Activated CD4-positive, CD25-positive, alpha-beta regulatory T cell (primary cell): ENCODE measurements at regions not wholly inside any gene's neighbourhood (a gene's known extent, or its start where the extent isn't known, plus 50 kb on each side); places are given as distances from the start of the nearest gene placed in this dataset.
"Not testable (repeated sequence)": the region's sequence is repeated elsewhere in the genome, so short reads cannot be mapped to it uniquely, and the experiment has no call there.

Source experiments
- DNase-seq, 4 experiments: peaks; one replicate each; lab custom pipeline; 2025; lab: John Stamatoyannopoulos, UW

DNA sequence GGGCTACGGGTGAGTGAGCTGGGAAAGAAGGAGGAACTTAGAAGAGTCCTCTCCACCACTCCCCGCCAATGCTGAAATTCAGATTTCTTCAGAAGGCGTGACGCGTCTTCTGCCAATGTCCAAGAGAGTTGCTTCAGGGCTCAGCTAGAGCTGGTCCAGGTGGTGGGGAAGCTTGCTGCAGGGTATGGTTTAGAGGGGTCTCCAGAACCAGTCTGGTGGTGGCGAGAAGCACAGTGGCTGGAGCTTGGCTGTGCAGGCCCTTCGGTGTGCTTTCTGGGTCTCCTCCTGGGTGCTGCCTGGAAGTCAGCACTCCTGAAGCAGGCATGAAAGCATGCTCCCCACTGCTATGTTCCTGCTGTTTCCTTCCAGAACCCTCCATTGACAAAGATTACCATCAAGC is 387.2 kb downstream of the PTPRU start:
- no peak for DNase-seq

DNA sequence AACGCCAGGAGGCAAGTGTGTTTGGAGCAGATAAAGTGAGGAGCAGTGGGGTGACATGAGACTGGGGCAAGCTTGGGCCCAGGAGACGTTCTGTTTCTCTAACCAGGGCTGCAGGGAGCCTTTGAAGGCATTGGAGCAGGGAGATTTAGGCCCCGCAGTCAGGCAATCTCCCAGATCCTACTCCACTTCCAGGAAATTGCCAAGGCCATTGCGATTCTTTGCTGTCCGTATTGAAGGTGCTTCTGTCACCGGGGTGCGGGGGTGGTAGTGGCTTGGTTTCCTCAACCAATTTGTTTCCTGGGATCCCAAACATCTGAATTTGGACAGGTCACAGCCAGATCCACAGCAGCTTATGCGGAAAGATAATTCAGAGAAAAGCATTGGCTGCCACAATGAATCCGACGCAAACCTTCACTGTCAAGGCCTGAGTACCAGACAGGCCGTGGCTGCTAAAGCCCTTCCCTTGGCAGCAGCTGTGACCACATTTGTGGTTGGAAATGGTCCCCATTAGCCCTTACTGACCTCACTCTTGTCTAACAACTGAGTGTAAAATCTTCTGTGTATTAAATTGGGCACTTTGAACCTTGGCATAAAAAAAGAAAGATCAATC is 385.6 kb downstream of the PTPRU start:
- no peak for DNase-seq

DNA sequence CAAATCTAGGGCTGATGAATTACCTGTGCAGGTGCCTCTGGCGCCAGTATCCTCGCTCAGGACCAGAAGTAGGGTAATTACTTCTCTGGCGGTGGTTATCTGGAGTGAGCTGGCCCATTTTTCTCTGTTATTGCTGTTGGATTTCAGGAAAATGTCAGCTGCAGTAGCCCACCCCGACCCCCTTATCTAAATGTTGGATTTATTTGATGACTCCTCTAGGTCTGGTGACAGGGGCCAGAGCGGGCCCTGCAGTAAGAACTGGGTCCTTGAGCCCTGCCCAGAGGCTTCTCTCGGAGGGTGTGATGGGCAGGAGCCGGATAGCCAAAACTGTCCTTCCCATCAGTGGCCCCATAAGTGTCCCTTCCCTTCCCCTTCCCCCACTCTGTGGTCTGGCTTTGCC is 384.3 kb downstream of the PTPRU start:
- no peak for DNase-seq

DNA sequence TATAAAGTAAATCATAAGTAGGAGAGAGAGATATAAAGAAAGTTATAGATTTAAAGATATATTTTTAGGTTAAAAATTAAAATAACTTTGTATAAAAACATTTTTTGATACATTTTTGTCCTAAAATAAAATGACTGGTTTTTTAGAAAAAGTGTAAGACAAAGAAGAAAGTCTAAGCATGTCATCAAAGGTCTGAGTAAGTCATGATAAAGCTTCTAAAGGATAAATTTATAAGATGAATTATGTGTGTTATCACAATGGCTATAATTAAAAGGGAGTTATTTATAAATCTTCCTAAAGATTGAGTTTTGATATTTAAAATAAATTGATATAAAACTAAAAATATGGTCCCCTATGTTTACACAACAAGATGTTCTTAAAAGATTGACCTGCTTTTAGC is 370.9 kb downstream of the PTPRU start:
- no peak for DNase-seq

DNA sequence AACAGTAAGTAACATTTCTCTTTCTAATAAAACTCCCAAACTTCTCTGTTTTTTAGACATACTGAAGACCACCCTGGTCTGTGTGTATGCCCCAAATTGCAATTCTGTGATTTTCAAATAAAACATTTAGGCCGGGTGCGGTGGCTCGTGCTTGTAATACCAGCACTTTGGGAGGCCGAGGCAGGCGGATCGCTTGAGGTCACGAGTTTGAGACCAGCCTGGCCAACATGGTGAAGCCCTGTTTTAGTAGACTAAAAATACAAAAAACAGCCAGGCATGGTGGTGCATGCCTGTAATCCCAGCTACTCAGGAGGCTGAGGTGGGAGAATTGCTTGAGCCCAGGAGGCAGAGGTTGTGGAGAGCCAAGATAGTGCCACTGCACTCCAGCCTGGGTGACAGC is 368.5 kb downstream of the PTPRU start:
- DNase-seq, result not testable (repeated sequence)

DNA sequence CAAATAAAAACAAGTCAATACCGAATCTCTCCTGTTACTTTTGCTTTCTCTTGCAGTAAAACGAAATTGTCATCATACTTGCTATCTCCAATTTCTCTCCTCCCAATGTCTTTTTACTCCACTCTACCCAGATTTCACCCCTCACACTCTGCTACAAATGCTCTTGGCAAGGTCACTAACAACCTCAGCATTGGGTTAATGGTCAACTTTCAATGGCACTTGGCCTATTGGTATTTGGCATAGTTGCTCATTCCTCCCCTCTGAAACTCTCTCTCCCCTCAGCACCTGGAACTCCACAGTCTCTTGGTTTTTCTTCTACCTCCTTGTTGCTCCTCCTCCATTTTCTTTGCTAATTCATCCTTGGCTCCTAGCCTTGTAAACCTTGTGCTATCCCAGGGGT is 367.3 kb downstream of the PTPRU start:
- DNase-seq, result no peak

DNA sequence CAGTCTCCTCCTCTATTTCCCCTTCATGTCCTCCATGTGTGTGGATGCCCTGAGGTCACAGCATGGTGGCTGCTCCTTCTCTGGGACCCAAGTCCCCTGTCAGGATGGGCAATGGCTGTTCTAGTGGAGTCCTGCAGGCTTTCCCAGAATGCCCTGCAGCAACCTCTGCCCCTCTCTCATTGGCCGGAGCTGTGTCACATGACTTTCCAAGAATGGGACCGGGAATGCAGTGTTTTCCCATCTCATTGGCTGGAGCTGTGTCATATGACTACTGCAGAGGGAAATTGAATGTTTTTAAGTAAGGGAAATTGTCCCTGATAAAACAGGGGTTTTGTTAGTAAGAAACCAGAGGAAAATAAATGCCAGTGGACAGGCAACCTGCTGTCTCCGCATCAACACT is 365.9 kb downstream of the PTPRU start:
- DNase-seq, result no peak

DNA sequence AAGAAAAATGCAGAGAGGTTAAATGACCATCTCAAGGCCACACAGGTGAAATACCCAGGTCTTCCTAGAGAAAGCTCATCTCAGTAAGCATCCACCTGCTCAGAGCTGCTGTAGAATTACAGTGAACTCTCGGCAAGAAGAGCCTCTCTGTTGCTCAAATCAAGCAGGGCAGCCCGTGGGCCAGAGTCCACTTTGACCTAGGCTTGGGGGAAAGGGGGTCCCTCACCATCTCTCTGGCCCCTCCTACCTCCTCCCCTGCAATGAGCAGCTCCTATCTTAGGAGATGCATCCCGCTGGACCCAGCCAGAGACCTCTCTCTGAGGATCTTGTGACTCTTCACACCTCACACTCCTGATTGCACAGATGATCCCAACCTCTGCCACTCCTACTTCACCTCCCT is 364.7 kb downstream of the PTPRU start:
- no peak for DNase-seq

DNA sequence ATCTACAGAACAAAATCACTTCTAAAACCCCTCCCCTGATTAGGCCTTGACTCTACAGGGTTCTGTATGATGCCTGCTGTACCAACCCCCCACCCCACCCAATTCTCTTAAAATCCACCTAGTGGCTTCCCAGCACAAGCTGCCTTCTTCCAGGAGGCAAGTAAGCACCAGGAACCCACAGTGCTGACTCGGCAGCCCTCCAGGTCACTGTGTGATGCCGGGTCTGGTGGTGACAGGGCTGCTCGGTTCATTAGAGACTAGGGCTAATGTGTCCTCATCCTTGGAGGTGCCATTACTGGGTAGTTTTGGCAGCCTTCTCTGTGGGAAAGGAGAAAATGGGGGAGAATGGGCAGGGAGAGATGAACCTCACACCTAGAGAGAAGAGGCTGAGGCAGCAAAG is 363.5 kb downstream of the PTPRU start:
- no peak for DNase-seq

DNA sequence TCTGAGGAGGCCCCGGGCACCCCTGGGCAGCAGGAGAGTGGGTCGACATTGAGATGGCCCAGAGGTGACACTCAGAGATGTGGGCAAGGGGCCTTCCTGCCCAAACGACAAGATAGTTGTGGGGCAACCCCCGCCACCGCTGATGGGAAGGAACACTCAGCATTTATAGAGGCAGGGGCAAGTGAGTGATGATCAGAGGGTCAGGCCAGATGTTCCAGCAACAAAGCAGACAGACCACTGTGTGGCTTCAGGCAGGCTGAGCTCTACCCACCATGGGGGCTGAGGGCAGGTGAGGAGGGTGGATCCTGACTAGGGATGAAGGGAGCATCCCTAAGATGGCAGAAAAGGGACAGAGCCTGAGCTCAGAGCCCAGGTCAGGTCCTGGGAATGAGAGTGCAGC is 362.7 kb downstream of the PTPRU start:
- DNase-seq, result no peak

DNA sequence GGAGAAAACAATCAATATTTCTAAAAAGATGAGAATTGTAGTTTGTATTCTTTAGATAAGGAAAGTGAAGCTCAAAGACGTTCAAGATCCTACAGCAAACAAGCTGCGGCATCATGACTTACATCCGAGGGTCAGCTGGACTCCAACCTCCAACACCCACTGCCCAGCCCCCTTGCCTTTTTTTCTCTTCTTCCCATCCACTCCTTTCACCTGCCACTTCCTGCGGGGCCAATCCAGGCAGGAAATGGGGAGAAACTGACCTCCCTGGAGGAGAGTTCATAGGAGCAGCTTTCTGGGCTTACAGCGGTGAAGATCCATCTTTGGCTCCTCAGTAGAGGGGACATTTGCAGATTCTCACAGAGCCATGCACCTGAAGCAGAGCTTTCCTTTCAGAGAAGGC is 361.5 kb downstream of the PTPRU start:
- DNase-seq, result no peak

DNA sequence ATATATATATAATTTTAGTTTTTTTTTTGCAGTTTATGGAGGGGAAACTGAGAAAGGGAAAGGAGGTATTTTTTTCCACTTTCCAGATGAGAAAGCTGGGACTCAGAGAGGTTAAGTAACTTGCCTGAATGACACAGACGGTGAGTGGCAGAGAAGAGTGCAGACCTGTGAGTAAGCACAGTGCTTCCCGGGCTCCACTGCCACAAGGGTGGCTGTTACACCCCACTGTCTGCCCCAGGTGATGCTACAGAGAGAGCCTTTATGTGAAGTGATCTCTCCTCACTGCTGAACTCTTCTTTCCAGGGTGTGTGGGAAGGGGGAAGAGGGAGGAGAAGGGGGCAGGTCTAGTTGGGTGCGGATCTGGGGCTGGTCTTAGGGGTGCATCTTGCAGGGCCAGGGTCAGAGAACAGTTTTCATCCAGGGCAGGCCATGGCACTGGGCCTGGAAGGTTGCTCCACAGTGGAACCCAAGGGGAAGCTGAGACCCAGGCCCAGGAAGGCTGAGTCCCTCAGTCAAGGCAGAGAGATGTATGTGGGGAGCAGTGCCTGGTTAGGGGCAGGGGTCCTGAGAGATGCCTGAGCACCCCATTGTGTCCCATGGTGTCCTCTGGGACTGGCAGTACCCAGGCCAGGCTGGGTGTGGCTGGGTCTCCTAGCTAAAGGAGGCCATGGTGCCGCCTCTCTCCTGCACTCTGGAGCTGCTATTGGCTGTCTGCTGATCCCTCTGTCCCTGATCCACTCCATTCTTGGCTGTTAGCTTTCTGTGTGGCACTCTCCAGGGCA is 357.5 kb downstream of the PTPRU start:
- no peak for DNase-seq

DNA sequence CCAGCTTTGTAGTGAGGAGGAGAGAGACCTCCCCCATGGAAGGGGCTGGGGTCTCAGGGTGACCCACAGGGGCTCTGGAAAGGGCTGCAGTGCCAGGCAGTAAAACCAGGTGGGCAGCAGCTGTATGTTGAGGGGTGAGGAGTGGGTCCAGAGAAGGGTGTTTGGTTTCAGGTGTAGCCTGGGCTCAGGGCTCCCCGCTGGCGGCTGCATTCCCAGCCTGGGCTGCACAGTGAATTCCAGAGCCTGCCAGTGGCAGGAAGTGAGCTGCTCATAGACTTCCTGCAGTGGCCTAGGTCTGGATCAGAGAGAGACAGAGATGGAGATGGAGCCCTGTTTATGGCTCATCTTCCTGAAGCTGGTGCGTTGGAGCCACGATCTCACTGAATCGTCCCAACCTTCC is 356.4 kb downstream of the PTPRU start:
- DNase-seq, result no peak

DNA sequence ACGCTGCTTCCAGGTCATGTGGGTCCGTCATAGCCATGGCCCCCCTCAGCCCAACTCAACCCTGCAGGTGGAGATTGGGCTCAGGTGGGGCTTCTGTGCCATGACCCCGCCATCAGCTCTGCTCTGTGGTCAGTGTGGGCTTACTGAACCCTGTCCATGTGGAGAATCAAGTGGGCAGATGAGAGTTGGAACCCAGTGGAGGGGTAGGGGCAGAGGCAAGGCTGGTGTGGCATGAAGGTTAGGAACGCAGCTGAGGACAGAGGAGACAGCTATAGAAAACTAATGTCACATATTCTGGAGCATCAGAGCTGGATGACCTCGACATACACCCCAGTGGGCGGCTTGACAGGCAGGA is 355.9 kb downstream of the PTPRU start:
- DNase-seq, result no peak

DNA sequence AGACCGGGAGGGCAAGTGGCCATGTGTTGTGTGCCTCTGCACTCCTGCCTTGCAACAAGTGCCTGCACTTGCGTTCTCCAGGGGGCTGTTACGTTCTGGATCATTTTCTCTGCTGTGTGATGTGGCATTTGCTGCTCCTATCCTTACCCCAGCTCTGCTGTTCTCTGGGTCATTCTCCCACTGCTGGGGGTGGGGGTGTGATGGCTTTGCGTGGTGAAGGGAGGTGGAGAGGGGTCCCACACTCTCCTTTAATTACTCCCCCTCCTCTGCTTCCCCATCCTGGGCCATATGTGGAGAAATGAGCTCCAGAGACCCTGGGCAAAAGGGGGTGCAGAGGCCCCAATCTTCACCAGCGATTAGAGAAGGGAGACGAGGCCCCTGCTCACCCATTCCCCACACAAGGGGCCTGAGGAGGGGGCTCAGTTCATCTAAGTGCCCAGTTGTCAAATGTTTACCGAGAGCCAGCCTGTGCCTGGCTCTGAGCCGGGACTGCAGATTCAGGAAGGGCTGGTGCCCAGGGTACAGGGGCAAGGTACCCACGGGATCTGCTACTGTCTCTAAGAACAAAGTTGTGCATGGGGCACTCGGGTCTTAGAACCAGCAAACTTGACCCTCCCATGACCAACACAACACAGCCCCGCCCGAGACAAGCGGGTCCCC is 355.4 kb downstream of the PTPRU start:
- DNase-seq, result no peak

DNA sequence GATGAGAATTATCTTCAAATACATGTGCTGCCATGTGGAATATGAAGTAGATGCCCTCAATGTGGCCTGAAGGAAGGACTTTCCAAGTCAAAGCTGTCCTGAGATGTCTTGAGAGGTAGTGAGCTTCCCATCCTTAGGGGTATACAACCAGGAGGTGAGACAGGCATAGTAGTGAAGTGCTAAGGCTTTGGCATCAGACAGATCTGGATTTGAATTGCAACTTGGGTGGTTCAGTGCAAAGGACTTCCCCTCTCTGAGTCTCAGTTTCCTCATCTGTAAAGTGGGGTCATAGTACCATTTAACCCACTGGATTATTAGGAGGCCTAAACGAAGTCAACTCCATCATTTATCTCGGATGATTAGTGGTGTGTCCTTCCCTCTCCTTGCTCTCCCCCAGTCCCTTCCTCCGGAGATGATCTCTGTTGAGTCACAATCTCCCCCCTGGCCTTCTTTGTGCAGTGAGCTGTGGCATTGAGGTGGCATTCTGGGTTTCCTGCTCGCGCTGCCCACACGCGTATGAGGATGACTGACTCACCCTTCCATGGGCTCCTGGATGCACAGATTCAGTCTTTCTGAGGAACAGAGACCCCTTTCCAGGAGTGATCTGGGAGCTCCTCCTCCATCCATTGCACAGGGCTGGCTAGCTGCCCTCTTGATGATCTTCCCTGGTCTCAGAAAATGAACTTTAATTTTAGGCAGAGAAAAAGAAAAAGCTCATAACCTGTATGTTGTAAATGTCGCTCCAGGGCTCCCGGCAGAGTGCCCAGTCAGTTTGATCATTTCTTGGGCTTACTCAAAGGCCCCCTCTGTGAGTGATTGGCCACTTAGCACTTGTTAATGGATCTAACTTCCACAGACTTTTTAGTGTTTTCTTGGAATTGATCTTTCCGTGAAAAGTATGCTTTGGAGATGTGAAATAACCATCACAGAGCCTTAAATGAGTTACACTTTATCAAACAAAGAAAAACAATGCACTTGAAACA is 354.6 kb downstream of the PTPRU start:
- no peak for DNase-seq

DNA sequence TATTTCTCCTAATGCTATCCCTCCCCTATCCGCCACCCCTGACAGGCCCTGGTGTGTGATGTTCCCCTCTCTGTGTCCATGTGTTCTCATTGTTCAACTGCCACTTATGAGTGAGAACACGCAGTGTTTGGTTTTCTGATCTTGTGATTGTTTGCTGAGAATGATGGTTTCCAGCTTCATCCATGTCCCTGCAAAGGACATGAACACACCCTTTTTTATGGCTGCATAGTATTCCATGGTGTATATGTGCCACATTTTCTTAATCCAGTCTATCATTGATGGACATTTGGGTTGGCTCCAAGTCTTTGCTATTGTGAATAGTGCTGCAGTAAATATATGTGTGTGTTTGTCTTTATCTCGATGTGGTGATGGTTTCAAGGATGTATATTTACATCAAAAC is 353.4 kb downstream of the PTPRU start:
- DNase-seq, result not testable (repeated sequence)

DNA sequence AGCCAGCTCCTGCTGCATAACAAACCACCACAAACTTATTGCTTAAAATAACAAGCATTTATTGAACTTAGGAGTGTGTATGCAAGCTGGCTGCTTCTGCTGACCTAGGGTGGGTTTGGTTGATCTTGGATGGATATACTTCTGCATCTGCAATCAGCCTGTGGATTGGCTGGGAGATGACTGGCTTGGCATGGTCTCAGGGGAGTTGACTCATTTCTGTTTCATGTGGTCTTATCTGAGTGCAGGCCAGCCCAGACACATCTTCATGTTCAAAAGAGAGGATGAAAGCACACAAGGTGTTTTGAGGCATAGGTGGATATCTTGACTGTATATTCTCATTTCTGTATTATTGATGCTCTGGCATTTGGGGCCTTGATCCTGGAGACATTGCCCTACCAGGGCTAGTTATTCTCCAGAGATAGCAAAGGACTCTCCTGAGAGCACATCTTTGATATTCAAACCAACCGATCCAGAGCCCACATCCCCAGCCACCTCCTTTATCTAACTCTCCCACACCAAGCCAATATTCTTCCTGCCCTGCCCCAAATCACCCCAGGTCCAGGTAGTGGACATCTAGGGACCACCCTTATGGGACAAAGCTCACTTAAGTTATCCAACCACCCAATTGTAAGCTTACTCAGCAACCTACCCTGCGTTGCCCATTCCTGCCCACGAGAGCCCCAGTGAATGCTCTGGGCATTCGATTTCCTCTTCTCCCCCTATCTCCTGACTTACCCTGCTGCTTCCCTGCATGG is 350.8 kb downstream of the PTPRU start:
- no peak for DNase-seq

DNA sequence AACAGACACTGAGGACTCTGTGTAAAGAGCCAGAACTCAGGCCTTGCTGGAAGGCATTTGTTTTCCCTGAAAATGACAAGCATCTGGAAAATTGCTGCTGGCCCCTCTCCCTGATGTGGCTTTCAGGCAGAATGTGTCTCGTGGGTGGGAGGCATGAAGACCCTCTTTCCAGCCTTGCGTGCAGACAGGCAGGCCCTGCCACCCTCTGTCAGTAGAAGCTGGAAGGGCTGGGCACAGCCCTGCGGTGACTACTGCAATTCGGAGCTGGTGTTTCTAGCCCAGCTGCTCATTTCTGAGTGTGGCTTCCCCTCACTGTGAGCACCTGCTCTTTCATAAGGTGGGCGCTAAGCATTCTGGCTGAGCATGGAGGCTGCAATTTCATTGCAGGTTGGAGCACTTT is 349.9 kb downstream of the PTPRU start:
- DNase-seq, result no peak

DNA sequence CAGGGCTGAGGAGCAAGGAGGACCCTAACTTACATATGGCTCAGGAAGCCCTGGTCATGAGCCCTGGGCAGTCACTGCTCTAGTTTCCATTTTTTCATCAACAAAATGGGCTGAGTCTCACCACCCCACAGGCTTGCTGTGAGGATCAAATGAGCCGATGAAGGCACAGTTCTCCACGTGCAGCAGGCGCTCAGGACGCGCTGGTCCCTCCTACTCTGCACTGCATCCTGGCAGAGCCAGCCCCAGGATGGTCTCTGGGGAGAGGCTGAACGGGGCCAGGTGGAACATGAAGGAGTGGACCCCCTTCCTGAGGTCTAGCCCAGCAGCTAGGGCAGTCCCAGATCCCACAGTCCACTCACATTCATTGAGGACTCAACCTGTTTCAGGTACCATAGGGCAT is 349.3 kb downstream of the PTPRU start:
- no peak for DNase-seq

DNA sequence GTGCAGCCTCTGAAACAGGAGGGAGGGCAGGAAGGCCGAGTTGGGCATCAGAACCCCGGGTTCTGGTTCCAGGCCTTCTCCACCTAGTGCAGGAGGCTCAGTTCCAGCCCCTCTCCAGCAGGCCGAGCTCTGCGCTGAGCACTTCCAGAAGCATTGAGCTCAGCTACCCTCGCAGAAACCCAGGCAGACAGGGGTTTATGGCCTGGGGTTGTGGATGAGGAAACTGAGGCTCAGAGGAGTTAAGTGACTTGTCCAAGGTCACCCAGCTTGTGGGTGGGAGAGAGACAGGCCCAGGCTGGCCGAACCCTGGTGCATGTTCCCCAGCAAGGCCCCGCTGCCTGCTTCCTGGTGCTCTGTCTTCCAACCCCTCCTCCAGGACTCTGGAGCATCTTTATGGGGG is 348.9 kb downstream of the PTPRU start:
- DNase-seq, result no peak

DNA sequence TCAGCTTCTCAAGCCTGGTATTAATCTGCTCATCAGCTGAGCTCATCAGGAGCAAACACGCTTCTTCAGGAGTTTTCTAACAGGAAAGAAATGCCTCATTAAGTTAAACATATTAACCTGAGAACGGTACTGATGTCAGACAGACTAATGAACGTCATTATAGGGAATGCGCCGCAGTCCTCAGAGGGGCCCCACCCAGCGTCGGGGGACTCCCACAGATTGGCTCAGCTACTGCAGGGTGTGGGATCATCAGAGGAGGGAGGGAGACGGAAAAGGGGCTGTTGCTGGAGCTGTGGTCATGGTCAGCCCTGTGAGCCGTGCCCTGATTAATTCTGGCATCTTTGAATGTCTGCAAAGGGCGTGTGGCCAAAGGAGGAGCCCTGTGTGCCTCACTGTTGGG is 348.5 kb downstream of the PTPRU start:
- no peak for DNase-seq
